ENCODE measurements at regions not wholly inside any gene's neighbourhood (a gene's known extent, or its start where the extent isn't known, plus 50 kb on each side); places are given as distances from the start of the nearest gene placed in this dataset.

DNA sequence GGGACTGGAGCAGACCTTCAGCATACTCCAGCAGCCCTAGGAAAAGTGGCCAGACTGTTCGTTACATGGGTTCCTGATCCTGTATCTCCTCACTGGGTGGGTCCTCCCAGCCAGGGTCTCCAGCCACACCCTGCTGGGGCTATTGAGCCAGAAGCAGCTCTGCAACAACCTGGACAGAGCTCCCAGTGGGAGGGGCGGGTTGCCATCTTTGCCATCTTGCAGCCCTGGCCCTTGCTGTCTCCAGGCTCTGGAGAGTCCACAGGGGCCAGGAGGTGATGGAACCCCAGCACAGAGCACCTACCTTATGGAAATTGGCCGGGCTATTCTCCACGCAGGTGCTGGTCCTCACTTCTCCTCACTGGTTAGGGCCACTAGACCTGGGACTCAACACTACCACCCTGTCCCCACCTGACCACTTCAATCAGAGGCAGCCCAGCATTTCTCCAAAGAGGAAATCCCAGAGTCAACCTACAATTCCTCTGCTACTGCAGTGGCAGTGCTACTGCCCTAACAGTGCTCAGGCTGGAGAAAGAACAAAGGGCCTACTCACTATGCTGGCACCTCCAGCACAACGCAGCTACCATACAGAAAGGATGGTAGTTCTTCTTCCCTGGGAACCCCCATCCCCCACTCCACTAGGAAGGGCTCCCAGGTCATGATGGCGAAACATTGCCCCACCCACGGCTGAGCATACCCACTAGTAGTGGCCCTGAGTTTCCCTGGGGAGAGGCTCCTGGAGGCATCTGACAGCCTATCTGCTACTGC, 290.2 kb upstream of the NCAM1 start:
- TF ChIP-seq POLR2A (IDR thresholded peaks at IDR 0.05; ENCODE audit: insufficient read depth in 1 of 2, low read depth in 2 of 2, low read length in 2 of 2): no peak
- TF ChIP-seq REL (CRISPR knock-in tag; conservative IDR thresholded peaks at IDR 0.05): no peak
- TF ChIP-seq YY1 (IDR thresholded peaks at IDR 0.05; ENCODE audit: insufficient read depth, insufficient replicate concordance, low read depth, low read length): no peak
- TF ChIP-seq PRPF4 (IDR thresholded peaks at IDR 0.05; ENCODE audit: low read depth, low read length, poor library complexity, severe bottlenecking): no peak
- no peak for TF ChIP-seq ZNF589 (CRISPR knock-in tag; conservative IDR thresholded peaks at IDR 0.05)
- TF ChIP-seq ZFY (CRISPR knock-in tag; IDR thresholded peaks at IDR 0.05): no peak
- no peak for TF ChIP-seq ZNF317 (CRISPR knock-in tag; IDR thresholded peaks at IDR 0.05)
- TF ChIP-seq ZNF234 (CRISPR knock-in tag; conservative IDR thresholded peaks at IDR 0.05): no peak
- TF ChIP-seq SKIL (CRISPR knock-in tag; IDR thresholded peaks at IDR 0.05; ENCODE audit: borderline replicate concordance): no peak
- TF ChIP-seq ZNF703 (CRISPR knock-in tag; IDR thresholded peaks at IDR 0.05; ENCODE audit: borderline replicate concordance): no peak

All from HepG2 (cell line).